Mesenchymal stem cell (in vitro differentiated cells and primary cell): ENCODE measurements at regions not wholly inside any gene's neighbourhood (a gene's known extent, or its start where the extent isn't known, plus 50 kb on each side); places are given as distances from the start of the nearest gene placed in this dataset.

Source experiments
- DNase-seq: peaks from one replicate; pipeline ENCODE4 v3.0.0-alpha.2; 2013
- H2AFZ ChIP-seq: one replicate; pipeline ENCODE4 v1.6.1; 2013; ENCODE audit warnings: low read depth, mild to moderate bottlenecking, control low read depth, inconsistent platforms, low read length, moderate library complexity
- H2AK5ac ChIP-seq: 2 replicates; pipeline ENCODE4 v1.6.1; 2013; ENCODE audit warnings: low read length, moderate library complexity, mild to moderate bottlenecking, inconsistent platforms; ENCODE audit not compliant: severe bottlenecking
- H2BK120ac ChIP-seq: one replicate; pipeline ENCODE4 v1.6.1; 2013; ENCODE audit warnings: low read depth, mild to moderate bottlenecking, inconsistent platforms, low read length, moderate library complexity
- H2BK12ac ChIP-seq, 2 experiments: one replicate each; pipeline ENCODE4 v1.6.1; 2013; ENCODE audit warnings: inconsistent platforms in 2 of 2, low read length in 2 of 2, mild to moderate bottlenecking in 2 of 2, moderate library complexity in 2 of 2, control low read depth in 1 of 2
- H2BK15ac ChIP-seq: one replicate; pipeline ENCODE4 v1.6.1; 2013; ENCODE audit warnings: mild to moderate bottlenecking, low read depth, inconsistent platforms; ENCODE audit not compliant: poor library complexity, severe bottlenecking
- H2BK5ac ChIP-seq: 2 replicates; pipeline ENCODE4 v1.6.1; 2013; ENCODE audit warnings: low read depth, mild to moderate bottlenecking, low read length, control low read depth, inconsistent platforms; ENCODE audit not compliant: poor library complexity, severe bottlenecking
- H3K14ac ChIP-seq, 2 experiments: one replicate each; pipeline ENCODE4 v1.6.1; 2013; ENCODE audit warnings: inconsistent platforms in 2 of 2, low read length in 2 of 2, control low read depth in 1 of 2, mild to moderate bottlenecking in 1 of 2, moderate library complexity in 1 of 2
- H3K18ac ChIP-seq, 2 experiments: one replicate each; pipeline ENCODE4 v1.6.1; 2013; ENCODE audit warnings: inconsistent platforms in 2 of 2, low read length in 2 of 2, control low read depth in 1 of 2, low read depth in 1 of 2, mild to moderate bottlenecking in 1 of 2
- H3K23ac ChIP-seq, 2 experiments: one replicate each; pipeline ENCODE4 v1.6.1; 2013; ENCODE audit warnings: inconsistent platforms in 2 of 2, low read length in 2 of 2, mild to moderate bottlenecking in 2 of 2, moderate library complexity in 2 of 2, control low read depth in 1 of 2
- H3K27ac ChIP-seq: 2 replicates; pipeline ENCODE4 v1.5.1; 2013; ENCODE audit warnings: mild to moderate bottlenecking, moderate library complexity, low read length, control low read depth, inconsistent platforms; ENCODE audit not compliant: poor library complexity, severe bottlenecking
- H3K27me3 ChIP-seq, 2 experiments: 2 replicates each; pipeline versions ENCODE4 v1.6.1 to v1.7.0; 2013; ENCODE audit warnings: low read length in 2 of 2, mild to moderate bottlenecking in 2 of 2, moderate library complexity in 2 of 2, control low read depth in 1 of 2, inconsistent platforms in 1 of 2; ENCODE audit not compliant: control insufficient read depth in 1 of 2, insufficient read depth in 1 of 2
- H3K36me3 ChIP-seq, 2 experiments: 2 replicates each; pipeline versions ENCODE4 v1.6.1 to v1.7.0; 2013; ENCODE audit warnings: low read length in 2 of 2, control low read depth in 1 of 2, inconsistent platforms in 1 of 2, low read depth in 1 of 2, mild to moderate bottlenecking in 1 of 2; ENCODE audit not compliant: insufficient read depth in 2 of 2, control insufficient read depth in 1 of 2
- H3K4ac ChIP-seq, 2 experiments: one replicate each; pipeline ENCODE4 v1.6.1; 2013; ENCODE audit warnings: inconsistent platforms in 2 of 2, low read length in 2 of 2, mild to moderate bottlenecking in 2 of 2, moderate library complexity in 2 of 2, control low read depth in 1 of 2, low read depth in 1 of 2
- H3K4me1 ChIP-seq: 2 replicates; pipeline ENCODE4 v1.6.1; 2013; ENCODE audit warnings: low read depth, low read length, control low read depth; ENCODE audit not compliant: control insufficient read depth, insufficient read depth
- H3K4me2 ChIP-seq: 2 replicates; pipeline ENCODE4 v1.6.1; 2013; ENCODE audit warnings: low read length, mild to moderate bottlenecking, inconsistent platforms; ENCODE audit not compliant: poor library complexity, severe bottlenecking
- H3K4me3 ChIP-seq, 2 experiments: 2 replicates each; pipeline versions ENCODE4 v1.5.1 to v1.7.0; 2013; ENCODE audit warnings: low read length in 2 of 2, mild to moderate bottlenecking in 2 of 2, control low read depth in 1 of 2, low read depth in 1 of 2; ENCODE audit not compliant: insufficient read depth in 1 of 2
- H3K79me1 ChIP-seq: replicated peaks from 2 replicates; pipeline ENCODE4 v1.6.1; 2013; ENCODE audit warnings: mild to moderate bottlenecking, control low read depth, low read length, inconsistent platforms; ENCODE audit not compliant: poor library complexity, severe bottlenecking
- H3K9ac ChIP-seq: 2 replicates; pipeline ENCODE4 v1.7.0; 2013; ENCODE audit warnings: mild to moderate bottlenecking, low read length, moderate library complexity
- H3K9me3 ChIP-seq: 2 replicates; pipeline ENCODE4 v1.7.0; 2013; ENCODE audit warnings: mild to moderate bottlenecking, low read length; ENCODE audit not compliant: control insufficient read depth
- H4K8ac ChIP-seq: one replicate; pipeline ENCODE4 v1.6.1; 2013; ENCODE audit warnings: inconsistent platforms, mild to moderate bottlenecking, low read length, moderate library complexity
- H4K91ac ChIP-seq: one replicate; pipeline ENCODE4 v1.6.1; 2013; ENCODE audit warnings: mild to moderate bottlenecking, low read length, inconsistent platforms
- WGBS: methylation state at CpG from one replicate; pipeline ENCODE4 v1.1.7; 2013; ENCODE audit warnings: mixed read lengths; 5-methylcytosine and 5-hydroxymethylcytosine counted together

DNA sequence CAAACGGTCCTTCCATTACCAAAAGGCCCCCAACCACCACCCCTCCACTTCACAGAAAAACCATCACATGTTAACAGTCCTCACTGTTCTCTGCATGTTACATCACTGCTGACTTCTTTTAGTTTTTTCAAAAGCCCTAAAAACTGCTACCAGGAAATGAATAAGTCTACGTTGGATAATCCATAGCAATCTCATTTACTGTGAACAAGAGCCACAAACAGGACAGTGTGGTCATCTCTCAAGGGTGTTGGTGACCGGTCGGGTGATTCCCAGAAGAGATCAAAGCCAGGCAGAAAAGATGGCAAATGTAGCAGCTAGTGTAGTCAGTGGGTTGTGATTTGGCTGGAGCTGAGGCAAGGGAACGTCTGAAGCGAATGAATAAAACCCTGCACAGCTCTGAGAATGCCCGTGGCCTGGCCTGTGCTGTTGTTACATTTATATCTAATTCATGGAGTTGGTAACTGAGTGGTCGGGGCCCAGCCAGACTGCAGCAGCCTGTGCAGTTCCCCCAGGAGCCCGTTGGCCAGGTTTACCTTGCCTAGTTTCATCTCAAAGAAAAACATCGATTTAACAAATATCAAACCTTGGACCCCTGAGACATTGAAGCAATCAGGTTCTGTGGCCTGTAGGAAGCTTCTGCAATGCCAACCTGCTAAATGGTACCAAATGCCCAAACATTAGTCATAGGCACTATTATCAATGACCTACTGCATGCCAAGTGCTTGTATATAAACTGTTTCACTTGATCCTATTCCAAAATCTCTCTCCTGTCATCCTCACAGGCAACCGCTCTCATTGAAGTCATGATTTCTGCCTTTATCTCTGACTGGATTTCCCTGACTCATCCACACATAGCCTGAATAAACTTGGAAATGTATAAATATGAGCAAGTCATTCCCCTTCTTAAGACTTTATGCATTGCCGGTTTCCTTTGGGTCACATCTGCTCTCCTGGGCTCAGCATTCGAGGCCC is 153.8 kb upstream of the SERP2 start:
- Histone ChIP-seq H3K4me2 (no peak overlapping the region), H2BK120ac (no peak overlapping the region), H2BK12ac (peak overlapping the region in 1 of 2 experiments; percentile 52), H4K8ac (no peak overlapping the region), H2BK5ac (no peak overlapping the region), H3K4me1 (no peaks in the 10 kb centered on the region), H3K79me1 (no peaks in the 10 kb centered on the region), H3K4me3 (no peak overlapping the region), H3K36me3 (no peaks in the 10 kb centered on the region), H3K4ac (no peak overlapping the region), H2AFZ (no peak overlapping the region), H3K9ac (no peak overlapping the region), H3K18ac (no peak overlapping the region), H2BK15ac (no peak overlapping the region), H3K27me3 (no peaks in the 10 kb centered on the region), H4K91ac (no peak overlapping the region), H3K27ac (no peak overlapping the region), H2AK5ac (no peak overlapping the region), H3K9me3 (no peaks in the 10 kb centered on the region), H3K23ac (no peak overlapping the region), H3K14ac (peak overlapping the region in 1 of 2 experiments; percentile 51)
- WGBS = 92% methylated on average over 12 of the region's 13 CpGs
- peak; percentile 29 for DNase-seq

DNA sequence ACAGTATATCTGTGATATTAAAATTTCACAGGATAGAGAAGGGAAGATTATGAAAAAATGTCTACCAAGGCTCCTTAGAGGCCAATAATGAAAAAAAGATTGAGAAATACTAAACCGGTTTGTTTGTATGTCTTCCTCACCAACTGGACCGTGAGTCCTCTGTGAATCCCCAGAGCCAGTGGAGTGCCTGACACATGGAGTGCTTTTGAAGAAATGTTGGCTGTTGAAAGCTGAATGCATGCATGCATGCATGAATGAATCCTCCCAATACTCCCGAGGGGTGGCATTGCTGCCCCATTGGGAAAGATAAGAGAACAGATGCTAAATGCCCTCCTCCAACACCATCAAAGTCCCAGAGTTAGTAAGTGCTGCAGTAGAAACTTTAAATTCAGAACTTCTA is 152.7 kb upstream of the SERP2 start:
- H2BK15ac ChIP-seq = no peak overlapping the region
- no peaks in the 10 kb centered on the region for H3K27me3 ChIP-seq
- H3K9ac ChIP-seq = no peak overlapping the region
- no peak overlapping the region for H2BK120ac ChIP-seq
- no peak overlapping the region for H2BK5ac ChIP-seq
- no peak overlapping the region for H4K8ac ChIP-seq
- no peak overlapping the region for H3K14ac ChIP-seq
- H3K9me3 ChIP-seq = no peaks in the 10 kb centered on the region
- no peaks in the 10 kb centered on the region for H3K4me1 ChIP-seq
- no peaks in the 10 kb centered on the region for H3K79me1 ChIP-seq
- H3K4ac ChIP-seq = no peak overlapping the region
- no peak overlapping the region for H3K27ac ChIP-seq
- H2BK12ac ChIP-seq = no peak overlapping the region
- no peak overlapping the region for H4K91ac ChIP-seq
- no peak overlapping the region for H3K18ac ChIP-seq
- no peaks in the 10 kb centered on the region for H3K36me3 ChIP-seq
- no peak overlapping the region for H2AFZ ChIP-seq
- H3K4me3 ChIP-seq = no peak overlapping the region
- no peak overlapping the region for H3K4me2 ChIP-seq
- 91% methylated on average over 3 of the region's 3 CpGs for WGBS
- H3K23ac ChIP-seq = no peak overlapping the region
- DNase-seq = no peak
- no peak overlapping the region for H2AK5ac ChIP-seq

DNA sequence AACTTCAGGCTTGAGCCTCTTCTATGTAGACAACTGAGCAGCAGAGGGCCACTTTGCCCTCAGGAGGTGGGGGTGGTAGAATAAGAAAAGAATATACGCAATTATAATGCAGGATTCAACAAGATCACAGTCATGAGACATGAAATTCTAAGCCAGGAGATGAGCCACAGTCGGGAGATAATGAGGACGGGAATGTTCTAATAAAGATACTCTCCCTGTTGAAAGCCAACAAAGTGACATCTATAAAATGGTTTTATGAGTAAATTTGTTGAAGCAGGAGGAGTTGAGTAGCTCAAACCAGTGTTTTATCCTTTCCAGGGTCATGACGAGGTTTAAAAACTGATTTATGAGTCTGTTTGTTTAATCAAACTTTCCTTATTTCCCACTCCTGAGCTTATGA is 152.0 kb upstream of the SERP2 start:
- no peaks in the 10 kb centered on the region for H3K79me1 ChIP-seq
- H2BK5ac ChIP-seq = no peak overlapping the region
- no peak overlapping the region for H3K4me2 ChIP-seq
- H3K14ac ChIP-seq = no peak overlapping the region
- H4K91ac ChIP-seq = no peak overlapping the region
- H2BK120ac ChIP-seq = no peak overlapping the region
- no peaks in the 10 kb centered on the region for H3K27me3 ChIP-seq
- H2BK15ac ChIP-seq = no peak overlapping the region
- H3K36me3 ChIP-seq = no peaks in the 10 kb centered on the region
- no peak overlapping the region for H2AFZ ChIP-seq
- H2BK12ac ChIP-seq = no peak overlapping the region
- no peak overlapping the region for H3K4ac ChIP-seq
- no peak overlapping the region for H3K18ac ChIP-seq
- H3K23ac ChIP-seq = no peak overlapping the region
- H3K4me1 ChIP-seq = no peaks in the 10 kb centered on the region
- no peak overlapping the region for H3K9ac ChIP-seq
- no peak overlapping the region for H3K27ac ChIP-seq
- DNase-seq = no peak
- H2AK5ac ChIP-seq = no peak overlapping the region
- H4K8ac ChIP-seq = no peak overlapping the region
- H3K9me3 ChIP-seq = no peaks in the 10 kb centered on the region
- 98% methylated on average over 4 of the region's 4 CpGs for WGBS
- no peak overlapping the region for H3K4me3 ChIP-seq

DNA sequence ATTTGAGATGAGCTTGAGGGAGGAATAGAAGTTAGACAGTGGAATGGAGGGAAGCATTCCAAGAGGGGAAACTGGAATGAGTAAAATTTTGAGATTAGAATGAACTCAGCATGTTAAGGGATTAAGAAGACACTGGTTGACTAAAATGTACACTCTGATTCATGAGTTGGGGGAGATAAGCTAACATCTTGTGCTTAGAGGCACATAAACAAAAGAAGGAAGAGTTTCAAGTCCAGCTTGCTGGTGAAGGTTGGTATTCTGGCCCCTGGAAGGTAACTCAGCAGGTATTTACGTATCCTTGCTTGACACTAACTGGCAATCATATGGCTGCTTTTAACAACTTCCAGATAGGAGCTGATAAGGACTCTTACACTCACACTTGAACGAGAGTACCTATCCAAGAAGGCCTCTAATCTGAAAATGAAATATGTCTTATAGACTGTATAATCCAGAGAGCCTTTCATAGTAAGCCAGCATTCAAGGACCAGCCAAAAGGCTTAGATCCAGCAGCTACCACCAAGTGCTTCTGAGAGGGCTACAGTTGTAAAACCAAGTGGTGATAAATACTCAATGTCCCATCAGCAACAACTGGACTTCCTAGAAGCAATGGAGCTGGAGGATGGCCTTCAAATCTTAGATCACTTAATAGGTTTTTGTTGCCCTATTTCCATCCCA is 149.7 kb upstream of the SERP2 start:
- Histone ChIP-seq H3K27me3 (no peaks in the 10 kb centered on the region), H2BK15ac (no peak overlapping the region), H3K27ac (no peak overlapping the region), H3K9me3 (peaks cover 4% of the 10 kb centered on the region), H3K4me1 (no peaks in the 10 kb centered on the region), H3K4ac (no peak overlapping the region), H4K8ac (no peak overlapping the region), H2AFZ (no peak overlapping the region), H3K36me3 (no peaks in the 10 kb centered on the region), H3K79me1 (no peaks in the 10 kb centered on the region), H4K91ac (no peak overlapping the region), H3K23ac (no peak overlapping the region), H3K9ac (no peak overlapping the region), H2AK5ac (no peak overlapping the region), H3K4me2 (no peak overlapping the region), H2BK12ac (no peak overlapping the region), H3K14ac (no peak overlapping the region), H3K4me3 (no peak overlapping the region), H2BK120ac (no peak overlapping the region), H3K18ac (no peak overlapping the region), H2BK5ac (no peak overlapping the region)
- 50% methylated on average over 1 of the region's 2 CpGs for whole genome bisulfite sequencing
- DNase-seq = no peak
